Activated gamma-delta T cell treated with anti-CD3 and anti-CD28 coated beads, Interleukin-2, amount 50 U/mL, for 16 hours (primary cell): ENCODE measurements at regions not wholly inside any gene's neighbourhood (a gene's known extent, or its start where the extent isn't known, plus 50 kb on each side); places are given as distances from the start of the nearest gene placed in this dataset.

Source experiments
- DNase-seq: peaks from one replicate; pipeline ENCODE4 v3.0.0-alpha.2; 2020; ENCODE audit warnings: low read depth

DNA sequence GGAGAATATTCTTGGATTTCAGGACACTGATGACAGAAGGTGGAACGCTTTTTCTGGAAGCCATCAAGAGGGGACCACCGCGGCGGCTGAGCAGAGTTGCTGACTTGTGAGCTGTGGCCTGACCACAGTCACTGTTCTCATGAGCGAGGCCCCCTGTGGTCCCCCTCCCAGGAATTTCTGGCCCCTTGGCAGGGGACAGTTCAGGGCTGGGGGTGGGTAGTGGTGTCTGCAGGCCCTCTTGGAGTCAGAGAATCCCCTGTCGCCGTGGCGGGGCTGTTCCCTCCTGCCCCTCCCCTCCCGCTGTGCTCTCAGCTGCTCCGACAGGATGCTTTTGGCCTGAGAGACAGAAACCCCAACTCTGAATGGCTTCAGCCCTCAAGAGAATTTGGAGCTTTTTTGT is 292.0 kb downstream of the SEC14L1 start:
- DNase-seq = no peak

DNA sequence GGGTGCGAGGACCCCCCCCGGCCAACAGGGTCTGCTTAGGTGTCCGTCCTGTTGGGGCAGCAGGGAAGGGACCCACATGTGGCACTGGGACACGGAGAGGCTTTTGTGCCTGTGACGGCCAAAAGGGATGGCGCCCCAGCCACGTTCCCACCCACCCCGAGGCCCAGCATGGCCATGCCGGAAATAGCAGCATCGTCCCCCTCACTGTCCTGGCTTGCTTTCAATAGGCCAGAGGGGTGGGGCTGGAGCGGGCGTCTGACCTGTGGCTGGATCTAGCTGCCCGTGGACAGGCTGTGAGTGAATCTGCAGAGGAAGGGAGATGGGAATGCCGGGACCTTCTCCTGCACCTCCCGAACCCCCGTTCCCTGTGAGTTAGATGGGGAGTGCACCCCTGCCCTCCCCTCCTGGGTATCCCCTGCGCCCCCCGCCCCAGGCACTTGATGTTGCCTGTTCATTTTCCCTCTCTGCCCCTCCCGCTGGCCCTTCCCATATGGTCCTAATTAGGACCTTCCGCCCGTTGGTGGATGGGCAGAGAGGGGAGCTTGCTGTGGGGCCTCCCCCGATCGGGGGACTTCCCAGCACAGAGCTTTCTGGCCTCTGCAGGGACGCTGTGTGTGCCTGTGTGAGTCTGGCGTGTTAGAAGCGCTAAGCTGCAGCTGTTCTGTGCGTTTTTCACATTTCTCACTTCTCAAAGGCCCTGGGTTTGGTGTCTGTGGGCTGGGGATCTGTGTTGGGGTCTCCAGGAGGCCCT is 292.8 kb downstream of the SEC14L1 start:
- no peak for DNase-seq

DNA sequence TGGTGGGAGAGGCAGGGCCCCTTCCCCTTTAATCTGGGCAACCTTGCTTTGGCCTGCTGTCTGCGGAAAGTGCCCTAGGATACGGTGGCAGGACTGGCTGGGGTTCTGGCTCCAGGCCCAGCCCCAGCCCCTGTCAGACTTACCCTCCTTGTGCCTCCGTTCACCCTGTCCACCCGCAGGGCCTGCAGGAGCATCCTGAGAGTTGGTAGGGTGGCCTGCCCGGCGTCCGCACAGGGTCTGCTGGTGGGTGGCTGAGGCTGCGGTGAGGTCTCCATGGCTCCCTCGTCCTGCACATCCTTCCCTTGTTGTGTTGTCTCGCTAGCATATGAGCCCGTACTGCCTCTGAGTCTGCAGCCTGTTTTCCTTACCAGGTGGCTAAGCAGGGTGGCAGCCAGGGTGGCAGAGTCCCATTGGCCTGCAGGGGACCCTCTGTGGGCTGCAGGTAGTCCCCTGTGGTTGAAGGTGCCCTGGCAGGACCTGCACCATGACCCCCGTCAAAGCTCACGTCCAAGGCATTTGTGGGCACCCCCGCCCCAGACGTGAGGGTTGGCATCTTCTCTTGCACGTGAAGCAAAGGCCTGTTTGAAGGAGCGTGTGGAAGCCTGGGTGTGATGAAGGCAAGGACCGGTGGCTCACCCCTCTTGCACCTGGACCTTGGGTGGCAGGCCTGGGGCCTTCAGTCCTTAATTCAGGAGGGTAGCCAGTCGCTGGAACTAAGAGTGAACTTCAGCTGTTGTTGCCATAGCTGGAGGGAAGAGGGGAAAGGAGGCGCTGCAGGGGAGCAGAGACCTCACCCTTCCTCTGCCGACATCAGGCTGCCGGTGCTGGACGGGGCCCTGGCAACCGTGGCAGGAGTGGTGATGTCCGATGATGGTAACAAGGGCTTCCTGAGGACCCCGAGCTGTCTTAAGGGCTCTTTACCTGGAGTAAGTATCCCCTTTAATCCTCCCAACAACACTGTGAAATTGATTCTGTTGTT is 293.7 kb downstream of the SEC14L1 start:
- no peak for DNase-seq

DNA sequence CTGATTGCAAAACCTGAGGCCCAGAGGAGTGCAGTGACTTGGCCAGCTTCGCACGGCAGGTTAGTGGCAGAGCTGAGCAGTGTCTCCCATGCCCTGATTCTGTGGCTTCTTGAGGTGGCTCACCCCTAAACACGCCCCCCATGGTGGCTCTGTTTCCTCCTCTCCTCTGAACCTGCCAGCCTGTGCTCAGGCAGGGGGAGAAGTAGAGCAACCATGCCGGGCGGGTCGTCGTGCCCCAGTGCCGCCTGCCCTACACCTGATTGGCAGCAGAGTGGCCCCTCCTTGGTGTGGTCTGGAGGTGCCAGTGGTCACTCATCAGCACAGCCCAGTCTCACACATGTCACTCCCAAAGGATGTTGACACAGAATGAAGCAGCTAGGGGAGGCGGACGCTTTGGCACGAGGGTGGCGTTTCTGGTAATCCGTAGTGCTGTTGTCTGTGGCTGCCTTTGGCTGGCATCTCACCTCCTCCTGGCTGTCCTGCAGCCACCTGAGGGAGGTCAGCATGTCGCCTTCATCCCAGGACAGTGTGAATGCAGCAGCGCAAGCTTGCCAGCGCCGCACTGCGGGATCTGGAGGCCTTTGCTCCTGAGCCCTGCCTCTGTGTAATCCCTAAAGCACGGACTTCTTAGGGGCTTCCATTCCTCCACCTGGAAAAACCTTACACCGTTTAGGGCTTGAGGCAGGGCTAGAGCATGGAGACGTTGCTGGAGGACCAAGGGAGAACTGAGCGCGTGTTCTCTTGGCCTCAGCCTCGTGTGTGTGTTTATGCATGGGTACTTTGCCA is 294.7 kb downstream of the SEC14L1 start:
- no peak for DNase-seq

DNA sequence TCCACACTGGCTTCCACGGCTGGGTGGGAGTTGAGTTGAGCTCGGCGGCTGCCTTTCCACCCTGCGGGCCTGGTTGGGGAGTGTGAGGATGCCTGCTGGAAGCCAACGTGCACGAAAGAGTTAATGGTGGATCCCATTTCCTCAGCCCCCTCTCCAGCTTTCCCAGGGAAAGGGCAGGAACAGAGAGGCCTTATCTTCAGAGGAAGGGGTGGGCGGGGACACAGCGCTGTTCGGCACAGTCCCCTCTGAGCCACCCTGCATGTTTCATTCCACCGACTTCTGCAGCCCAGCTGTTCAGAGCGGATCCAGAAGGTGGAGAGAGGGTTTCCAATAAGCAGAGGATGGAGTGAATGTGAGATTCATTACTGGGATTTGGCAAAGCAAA is 295.3 kb downstream of the SEC14L1 start:
- no peak for DNase-seq

DNA sequence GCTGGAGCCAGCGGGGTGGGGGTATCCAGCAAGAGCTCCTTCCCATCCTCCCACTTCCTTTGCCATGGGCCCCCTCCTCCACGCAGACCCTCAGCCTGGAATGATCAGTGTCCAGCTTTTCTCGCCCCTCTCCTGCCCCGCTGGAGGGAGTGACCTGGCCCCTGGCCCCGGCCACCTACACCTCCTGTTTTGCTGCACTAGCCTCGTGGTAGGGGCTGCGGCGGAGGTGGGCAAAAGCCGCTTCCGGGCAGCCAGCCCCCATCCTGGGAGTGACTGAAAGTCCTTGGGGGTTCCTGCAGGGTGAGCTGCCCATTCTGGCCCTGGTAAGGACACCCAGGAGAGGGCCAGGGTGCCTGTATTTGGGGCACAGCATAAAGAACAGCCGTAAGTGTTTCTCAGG is 295.7 kb downstream of the SEC14L1 start:
- no peak for DNase-seq

DNA sequence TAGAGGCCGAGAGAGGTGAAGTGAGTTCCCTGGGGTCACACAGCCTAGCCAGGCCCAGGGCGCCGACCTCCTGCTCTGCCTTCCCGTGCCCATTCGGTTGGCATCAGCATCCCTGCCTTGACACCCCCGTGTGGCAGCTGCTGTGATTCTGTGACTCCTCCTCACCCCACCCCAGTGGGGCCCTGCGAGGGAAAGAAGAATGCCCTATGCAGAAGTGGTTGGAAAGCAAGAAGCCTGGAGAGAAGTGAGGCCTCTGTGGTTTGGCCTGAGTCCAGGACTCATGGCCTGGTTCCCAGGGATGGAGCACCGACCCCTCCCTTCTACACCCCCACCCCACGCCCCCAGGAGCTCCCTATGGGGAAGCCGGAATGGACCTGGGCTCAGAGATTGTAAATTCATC is 296.2 kb downstream of the SEC14L1 start:
- no peak for DNase-seq

DNA sequence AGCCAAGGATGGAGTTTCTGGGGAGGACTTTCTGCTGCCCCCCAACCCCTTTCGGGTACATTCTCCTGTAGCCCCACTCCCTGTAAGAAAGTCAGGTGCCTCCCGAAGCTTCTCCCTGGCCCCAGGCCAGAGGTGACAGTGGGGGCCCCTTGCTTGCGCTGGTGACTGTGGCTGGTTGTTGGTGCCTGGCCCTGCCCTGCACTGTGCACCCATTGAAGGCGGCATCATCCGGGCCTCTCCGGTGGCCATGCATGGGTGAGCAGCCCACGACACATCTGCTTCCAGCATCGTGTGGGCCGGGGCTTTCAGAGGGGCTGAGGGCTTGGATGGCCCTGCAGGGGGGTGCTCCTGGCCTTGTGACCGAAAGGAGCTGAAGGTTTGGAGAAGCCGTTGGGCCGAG is 297.0 kb downstream of the SEC14L1 start:
- DNase-seq = no peak

DNA sequence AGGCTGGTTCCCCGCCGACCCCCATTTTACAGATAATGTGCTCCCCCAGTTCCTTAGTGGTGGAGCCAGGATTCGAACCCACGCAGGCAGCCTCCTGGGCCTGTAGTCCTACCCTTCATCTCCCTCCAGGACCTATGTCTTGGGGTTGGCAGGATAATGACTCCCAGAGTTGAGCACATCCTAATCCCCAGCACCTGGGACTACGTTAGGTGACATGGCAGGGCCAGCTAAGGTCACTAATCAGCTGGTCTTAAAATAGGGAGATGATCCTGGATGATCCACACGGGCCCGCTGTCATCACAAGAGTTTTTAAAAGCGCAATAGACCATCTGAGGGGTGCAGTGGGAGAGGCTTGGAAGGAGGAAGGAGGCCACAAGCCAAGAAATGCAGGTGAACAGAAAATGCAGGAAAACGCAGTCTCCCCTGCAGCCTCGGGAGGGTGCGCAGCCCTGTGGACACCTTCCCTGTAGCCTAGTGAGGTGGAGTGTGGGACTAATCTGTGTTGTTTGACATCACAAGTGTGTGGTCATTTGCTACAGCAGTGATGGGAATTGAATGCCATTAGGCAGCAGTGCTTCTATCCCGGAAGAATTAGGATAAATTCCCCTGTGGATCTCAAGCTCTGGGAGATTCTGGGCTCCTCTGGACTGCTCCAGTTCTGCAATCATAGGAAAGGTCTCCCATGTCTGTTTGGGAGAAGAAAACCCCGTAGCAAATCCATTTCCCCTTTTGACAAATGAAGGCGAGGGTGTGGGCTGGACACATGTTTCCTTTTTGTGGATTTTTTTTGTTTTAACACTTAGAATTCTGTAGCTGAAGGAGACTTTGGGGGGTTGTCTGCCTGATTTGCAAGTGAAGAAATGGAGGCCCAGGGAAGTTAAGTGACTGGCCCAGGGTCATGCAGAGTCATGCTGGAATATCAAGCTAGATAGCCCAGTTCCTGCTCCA is 297.7 kb downstream of the SEC14L1 start:
- DNase-seq = no peak

DNA sequence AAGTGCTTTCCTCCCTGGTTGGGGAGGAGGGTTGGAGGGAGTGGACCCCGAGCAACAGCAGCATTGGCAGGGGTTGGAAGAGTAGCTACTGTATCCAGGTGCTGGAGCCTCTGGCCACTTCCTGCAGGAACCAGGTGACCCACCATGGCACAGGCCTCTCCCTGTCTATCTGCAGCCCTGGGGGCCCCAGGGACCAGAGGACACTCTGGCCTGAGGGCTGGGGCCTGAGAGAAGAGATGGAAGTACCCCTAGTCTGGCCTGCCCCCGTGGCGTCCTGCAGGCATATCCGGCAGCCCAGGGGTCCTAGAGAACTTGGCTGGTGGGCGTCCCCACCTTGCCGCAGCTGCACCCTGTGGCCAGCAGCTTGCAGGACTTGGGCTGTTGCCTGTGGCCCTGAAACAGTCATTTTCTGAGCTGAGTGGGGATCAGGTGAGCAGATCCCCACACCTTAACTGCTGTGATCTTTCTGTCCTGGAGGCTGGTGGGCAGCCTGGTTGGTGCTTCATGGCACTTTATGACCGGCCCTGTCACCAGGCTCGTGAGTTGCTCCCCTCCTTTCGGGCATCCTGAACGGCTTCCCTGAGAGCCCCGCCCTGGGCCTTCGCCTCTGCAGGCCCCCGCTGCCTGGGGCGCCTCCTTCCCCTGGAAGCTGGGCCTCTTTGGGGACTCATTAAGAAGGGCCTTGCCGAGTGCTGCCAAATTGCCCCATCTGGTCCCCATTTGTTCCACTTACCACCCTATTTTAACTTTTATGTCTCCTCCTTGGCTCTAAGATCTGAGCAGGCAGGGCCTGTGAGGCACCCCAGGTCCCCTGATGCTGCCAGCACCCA is 298.6 kb downstream of the SEC14L1 start:
- DNase-seq = no peak

DNA sequence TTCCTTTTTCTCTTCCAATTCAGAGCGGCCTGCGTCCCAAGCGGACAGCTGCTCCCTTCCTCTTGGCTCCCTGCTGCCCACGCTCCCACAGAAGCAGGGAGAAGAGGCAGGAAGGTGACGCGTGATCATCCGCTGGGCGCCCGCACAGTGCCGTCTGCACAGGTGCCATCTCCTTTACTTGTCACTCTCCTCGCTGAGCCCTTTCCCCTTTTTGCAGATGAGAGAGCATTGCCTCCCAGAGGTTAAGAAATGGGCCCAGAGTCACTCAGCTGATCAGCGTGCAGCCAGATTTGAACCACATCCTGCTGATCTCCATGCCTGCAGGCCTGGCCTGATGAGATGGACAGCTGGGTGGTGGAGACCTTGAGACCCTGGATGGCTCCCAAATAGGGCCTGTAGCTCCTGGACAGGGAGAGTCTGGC is 299.8 kb downstream of the SEC14L1 start:
- no peak for DNase-seq

DNA sequence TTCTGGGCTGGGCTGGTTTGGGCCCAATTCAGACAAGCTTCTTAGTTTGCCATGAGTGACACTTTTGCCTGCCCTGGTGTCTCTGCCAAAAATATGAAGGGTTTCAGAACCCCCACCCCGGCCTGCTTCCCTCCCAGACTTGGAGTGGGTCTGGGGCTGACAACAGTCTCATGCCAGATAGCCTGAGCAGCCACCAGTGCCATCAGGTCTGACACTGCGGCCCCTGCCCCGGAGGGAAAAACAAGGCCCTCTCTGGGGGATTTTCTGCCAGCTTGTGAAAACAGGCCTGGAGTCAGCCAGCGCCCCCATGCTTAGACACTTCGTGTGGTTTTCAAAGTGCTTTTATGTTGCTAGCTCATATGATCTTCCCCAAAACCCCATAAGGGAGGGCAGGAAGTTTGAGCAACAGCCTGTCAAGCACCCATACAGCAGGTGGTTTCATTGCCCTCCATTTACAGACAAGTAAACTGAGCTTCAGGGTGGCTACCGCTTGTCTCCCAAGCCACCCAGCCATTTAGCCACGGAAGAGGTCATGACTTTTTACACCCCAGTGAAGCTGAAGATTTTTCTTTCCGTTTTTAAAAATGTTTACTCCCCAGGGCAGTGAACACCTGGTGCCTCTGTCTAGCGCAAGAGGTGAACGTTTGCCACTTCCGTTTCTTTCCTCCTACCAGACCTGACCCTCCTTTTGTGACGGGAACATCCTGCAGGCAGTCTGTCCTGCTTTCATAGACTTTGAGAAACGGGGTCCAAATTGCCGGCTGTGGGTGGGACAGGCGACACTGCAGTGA is 300.6 kb downstream of the SEC14L1 start:
- DNase-seq = peak; percentile 66

DNA sequence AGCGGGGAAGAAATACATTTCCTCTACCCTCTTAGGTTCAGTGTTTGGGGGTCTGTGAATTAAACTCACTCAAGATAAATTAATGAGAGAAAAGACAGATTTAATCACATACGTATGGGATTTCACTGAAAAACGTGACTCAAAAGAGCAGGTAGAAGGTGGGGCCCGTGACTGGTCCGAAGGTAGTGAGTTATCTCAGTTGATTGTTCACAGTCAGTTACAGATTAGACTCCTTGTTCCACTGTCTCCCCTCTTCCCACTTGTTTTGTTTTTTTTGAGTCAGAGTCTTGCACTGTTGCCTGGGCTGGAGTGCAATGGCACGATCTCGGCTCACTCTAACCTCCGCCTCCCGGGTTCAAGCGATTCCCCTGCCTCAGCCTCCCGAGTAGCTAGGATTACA is 301.2 kb downstream of the SEC14L1 start:
- no peak for DNase-seq

DNA sequence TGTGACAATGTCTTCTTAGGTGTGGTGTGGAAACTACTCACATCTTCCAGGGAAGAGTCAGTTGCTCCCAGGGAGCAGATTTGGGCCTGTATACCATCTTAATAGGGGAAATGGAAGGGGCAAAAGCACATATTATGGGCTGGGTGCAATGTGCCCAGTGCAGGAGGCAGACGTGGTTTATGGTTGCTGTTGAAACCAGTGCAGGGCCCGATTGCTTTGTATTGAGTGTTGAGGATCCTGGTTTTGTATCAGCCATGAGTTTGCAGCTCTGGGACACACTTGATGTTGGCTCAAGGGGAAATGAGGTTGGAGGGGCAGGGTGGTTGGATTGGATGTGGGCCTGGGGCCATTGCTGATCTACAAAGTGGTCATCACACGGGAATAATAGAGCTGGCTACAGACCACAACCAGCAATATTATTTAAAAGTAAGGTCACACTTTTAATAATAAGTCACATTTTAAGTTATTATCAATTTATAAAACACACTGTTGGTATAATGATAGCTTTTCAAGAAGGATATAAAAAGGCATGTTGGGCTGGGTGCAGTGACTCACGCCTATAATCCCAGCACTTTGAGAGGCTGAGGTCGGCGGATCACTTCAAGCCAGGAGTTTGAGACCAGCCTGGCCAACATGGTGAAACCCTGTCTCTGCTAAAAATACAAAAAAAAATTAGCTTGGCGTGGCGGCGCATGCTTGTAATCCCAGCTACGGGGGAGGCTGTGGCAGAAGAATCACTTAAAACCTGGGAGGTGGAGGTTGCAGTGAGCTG is 302.4 kb downstream of the SEC14L1 start:
- DNase-seq = no peak

DNA sequence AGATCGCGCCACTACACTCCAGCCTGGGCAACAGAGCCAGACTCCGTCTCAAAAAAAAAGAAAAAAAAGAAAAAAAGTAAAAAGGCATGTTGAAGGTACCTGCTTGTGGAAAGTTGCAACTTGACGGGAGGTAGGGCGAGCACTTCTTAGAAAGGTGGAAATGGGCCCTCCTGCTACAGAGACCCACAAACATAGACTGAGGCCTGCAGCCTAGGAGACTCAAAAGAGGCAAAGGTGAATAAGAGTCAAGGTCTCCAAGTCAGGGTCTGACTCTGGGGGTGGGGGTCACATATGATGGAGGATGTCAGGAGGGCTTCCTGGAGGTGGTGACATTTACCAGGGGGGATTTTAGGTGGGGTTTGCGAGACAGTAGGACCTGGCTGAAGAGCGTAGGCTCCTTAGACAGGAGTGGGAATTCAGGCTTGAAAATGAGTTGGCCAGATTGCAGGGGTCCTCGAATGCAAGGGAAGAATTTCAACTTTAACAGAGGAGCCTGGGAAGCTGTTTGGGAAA is 303.0 kb downstream of the SEC14L1 start:
- no peak for DNase-seq

DNA sequence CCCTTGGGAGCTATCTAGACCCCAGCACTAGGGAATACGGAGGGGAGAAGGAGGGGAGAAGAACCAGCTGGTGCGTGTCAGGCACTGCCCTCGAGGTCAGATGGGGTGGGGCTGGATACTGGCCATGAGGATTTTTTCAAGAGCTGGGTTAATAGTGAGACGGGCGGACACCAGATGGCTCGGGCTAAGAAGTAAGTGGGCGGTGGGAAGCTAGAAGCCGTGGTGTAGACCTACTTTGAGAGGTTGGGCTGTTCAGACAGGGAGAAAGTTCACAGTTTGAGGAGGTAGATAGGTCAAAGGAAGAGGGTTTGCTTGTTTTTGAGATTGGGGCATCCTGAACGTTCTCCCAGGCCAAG is 303.8 kb downstream of the SEC14L1 start:
- no peak for DNase-seq

DNA sequence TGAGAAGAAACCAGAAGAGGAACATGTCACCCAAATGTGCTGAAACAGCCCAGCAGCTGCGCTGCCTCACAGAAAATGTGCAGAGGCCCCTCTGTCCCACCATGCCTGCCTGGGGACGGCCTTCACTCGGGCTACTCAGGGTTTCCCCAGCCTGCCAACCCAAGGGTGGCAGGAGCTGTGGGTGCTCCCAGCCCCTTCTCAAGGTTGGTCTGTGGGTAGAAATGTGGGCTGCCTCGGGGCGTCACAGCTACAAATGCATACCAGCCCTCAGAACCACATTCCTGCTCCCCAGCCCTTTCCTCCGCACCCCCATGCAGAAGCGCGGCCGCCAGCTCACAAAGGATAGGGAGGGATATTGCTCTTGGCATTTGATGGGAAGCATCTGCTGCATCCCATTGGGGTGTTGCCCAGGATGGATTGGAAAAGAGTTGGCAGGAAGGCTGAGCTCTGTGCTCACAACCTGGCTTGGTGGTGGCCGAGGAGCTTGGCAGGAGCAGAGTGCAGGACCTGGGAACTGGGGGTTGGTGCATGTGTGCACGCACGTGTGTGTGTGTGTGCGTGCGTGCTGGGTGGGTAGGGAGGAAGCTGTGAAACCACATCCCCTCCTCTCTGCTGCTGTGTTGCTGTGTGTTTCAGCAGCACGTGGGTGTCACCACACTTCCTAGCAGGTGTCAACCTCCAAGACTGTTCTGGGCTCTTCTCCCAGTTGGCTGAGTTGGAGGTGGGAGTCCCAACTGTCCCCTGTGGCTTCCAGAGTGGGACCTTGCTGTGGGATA is 304.4 kb downstream of the SEC14L1 start:
- DNase-seq = peak; percentile 78
